ENCODE measurements at regions not wholly inside any gene's neighbourhood (a gene's known extent, or its start where the extent isn't known, plus 50 kb on each side); places are given as distances from the start of the nearest gene placed in this dataset.

- ChIA-PET CTCF (interaction anchor here (0.7 to 0.8 kb wide), 2 partner anchors 10 to 49 kb away, joined by 3 to 4 read pairs; no protein-coding TSS in a partner anchor), POLR2A (no interaction called here)
- ATAC-seq (no peak), DNase-seq (no peak)
- no peak overlapping the region for H3K27ac Mint-ChIP-seq
- H3K9me3 Mint-ChIP-seq (ENCODE audit: low read depth), result peaks cover 6% of the 10 kb centered on the region
- H3K4me1 Mint-ChIP-seq, result no peaks in the 10 kb centered on the region
- peaks cover 5% of the 10 kb centered on the region for H3K27me3 Mint-ChIP-seq
- no peak overlapping the region for H3K4me3 Mint-ChIP-seq
- no peaks in the 10 kb centered on the region for H3K36me3 Mint-ChIP-seq (ENCODE audit: low read depth)
- intact Hi-C loops (cut with DNase I, micrococcal nuclease), result no loop called here
Observed at GRCh38 chr3:72151465-72152238, 366.7 kb upstream of the PROK2 start.

DNA sequence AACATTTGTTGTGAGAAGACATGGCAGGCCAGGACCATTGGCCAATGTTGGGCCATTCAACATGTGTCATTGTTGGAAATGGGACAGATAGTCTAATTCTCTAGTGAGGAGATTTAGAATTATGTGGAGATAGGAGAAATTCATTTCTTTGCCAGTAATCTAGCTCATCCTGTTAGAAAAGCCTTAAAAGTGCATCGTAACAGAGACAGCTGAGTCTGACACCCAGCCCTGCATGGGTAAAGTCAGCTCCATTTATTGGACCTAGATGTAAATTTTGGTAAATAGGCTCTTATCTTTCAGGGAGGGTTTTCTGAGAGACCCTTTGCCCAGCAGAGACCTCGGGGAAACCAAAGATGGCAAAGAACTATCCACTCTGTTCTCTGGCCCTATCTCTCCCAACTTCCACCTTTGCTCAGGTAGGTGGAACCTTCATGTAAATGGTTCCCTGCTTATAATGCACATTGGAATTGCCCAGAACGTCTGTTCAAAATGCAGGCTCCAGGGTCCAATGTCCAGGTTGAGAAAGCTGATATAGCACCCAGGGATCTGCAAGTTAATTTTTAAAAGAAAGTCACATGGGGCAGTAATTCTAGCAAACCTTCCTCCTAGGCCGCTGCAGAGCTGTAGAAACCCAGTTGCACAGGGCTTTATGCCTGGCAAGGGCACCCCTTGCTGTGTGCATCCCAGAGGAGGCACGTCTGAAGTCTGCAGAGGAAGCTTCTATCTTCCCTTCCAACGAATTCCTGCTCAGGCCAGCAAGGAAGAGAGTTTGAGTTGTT, 365.9 kb upstream of the PROK2 start:
- intact Hi-C loops (cut with DNase I, micrococcal nuclease), result no loop called here
- peaks cover 6% of the 10 kb centered on the region for H3K9me3 Mint-ChIP-seq (ENCODE audit: low read depth)
- no peaks in the 10 kb centered on the region for H3K36me3 Mint-ChIP-seq (ENCODE audit: low read depth)
- ChIA-PET CTCF (interaction anchor here (0.6 kb wide), 1 partner anchor 19 kb away, joined by 3 read pairs; no protein-coding TSS in a partner anchor), POLR2A (no interaction called here)
- no peak overlapping the region for H3K4me3 Mint-ChIP-seq
- ATAC-seq (no peak), DNase-seq (no peak)
- H3K27me3 Mint-ChIP-seq, result no peaks in the 10 kb centered on the region
- H3K4me1 Mint-ChIP-seq, result no peaks in the 10 kb centered on the region
- no peak overlapping the region for H3K27ac Mint-ChIP-seq

GRCh38 chr3:72149645-72150300, 364.8 kb upstream of the PROK2 start:
- no peak for ATAC-seq
- H3K27ac Mint-ChIP-seq, result no peak overlapping the region
- POLR2A ChIA-PET, result no interaction called here

DNA sequence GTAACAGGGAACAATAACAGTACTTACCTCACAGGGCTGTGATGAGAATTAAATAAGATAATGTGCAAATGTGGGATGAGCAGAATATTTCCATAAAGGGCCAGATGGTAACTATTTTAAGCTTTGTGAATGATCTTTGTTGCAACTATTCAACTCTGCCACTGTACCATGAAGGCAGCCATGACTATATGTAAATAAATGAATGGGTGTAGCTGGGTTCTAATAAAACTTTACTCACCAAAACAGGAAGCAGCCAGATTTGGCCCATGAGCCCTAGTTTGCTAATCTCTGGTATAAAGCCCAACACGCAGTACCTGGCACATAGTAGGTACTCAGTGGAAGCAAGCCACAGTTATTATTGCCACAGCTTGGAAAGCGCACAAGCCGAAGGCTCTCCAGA, 362.7 kb upstream of the PROK2 start:
- Mint-ChIP-seq H3K4me3 (no peak overlapping the region), H3K4me1 (peaks cover 12% of the 10 kb centered on the region), H3K36me3 (ENCODE audit: low read depth) (no peaks in the 10 kb centered on the region), H3K27me3 (peaks cover 2% of the 10 kb centered on the region), H3K9me3 (ENCODE audit: low read depth) (peaks cover 3% of the 10 kb centered on the region), H3K27ac (no peak overlapping the region)
- CTCF ChIA-PET, result no interaction called here
- intact Hi-C loops (cut with DNase I, micrococcal nuclease), result no loop called here
- DNase-seq (no peak), ATAC-seq (no peak)
- POLR2A ChIA-PET, result no interaction called here

More at GRCh38 chr3:72149645-72150300, 364.8 kb upstream of the PROK2 start:
- CTCF ChIA-PET, result no interaction called here
- Mint-ChIP-seq H3K9me3 (ENCODE audit: low read depth) (peaks cover 6% of the 10 kb centered on the region), H3K4me1 (peaks cover 7% of the 10 kb centered on the region), H3K27me3 (peaks cover 2% of the 10 kb centered on the region), H3K36me3 (ENCODE audit: low read depth) (no peaks in the 10 kb centered on the region), H3K4me3 (no peak overlapping the region)
- DNase-seq, result no peak
- intact Hi-C loops (cut with DNase I, micrococcal nuclease), result no loop called here

DNA sequence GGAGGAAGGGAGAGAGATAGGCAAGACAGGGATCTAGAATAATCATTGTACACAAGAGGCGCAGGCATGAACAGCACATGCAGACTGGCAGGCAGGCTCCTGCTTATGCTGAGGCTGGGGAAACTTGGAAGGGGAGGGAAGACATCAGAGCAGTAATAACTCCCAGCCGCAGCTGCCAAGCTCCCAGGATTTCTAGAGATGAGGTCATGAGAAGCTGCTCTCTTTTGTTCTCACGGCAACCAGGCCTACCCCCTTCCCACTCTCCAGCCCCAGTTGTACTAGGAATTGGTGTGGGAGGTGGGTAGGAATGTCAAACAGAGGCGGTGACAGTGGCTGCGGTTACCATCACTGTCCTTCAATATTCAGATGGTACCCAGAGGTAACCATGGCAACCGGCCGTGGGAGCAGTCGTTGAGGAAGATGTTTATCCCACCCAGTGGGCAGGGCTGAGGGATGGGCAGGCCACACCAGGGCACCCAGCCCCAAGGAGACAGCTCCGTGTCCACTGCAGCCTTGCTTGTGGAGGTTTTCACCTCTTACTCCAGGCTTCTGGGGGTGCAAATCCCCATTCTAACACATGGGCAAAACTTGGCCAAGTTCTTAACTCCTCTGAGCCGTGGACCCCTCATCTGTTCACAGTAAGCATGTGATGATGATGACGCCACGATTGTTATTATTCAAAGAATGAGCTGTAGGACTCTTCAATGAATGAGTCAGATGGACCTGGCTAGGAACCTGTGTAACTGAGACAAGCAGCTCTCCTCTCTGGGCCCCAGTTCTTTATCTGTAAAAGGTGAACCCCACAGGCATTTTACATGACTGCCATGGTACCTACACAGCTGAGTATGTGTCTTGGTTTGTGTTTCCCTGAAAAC, 360.8 kb upstream of the PROK2 start:
- DNase-seq, result no peak

GRCh38 chr3:72144773-72145505, 360.0 kb upstream of the PROK2 start:
- intact Hi-C loops (cut with DNase I, micrococcal nuclease), result no loop called here
- Mint-ChIP-seq H3K4me1 (peaks cover 12% of the 10 kb centered on the region), H3K27me3 (peaks cover 2% of the 10 kb centered on the region), H3K36me3 (ENCODE audit: low read depth) (no peaks in the 10 kb centered on the region), H3K9me3 (ENCODE audit: low read depth) (peaks cover 3% of the 10 kb centered on the region), H3K4me3 (no peak overlapping the region), H3K27ac (no peak overlapping the region)
- POLR2A ChIA-PET, result no interaction called here
- peak; percentile 47 for ATAC-seq
- DNase-seq, result peak; percentile 31
- CTCF ChIA-PET, result interaction anchor here (1.3 to 1.4 kb wide), 2 partner anchors 8 to 12 kb away, joined by 3 to 4 read pairs; no protein-coding TSS in a partner anchor

More for the DNA sequence above, 360.8 kb upstream of the PROK2 start:
- ATAC-seq, result peak; percentile 65
- ChIA-PET POLR2A (no interaction called here), CTCF (interaction anchor here (0.8 to 1.4 kb wide), 2 partner anchors 9 to 48 kb away, joined by 3 to 4 read pairs; no protein-coding TSS in a partner anchor)
- Mint-ChIP-seq H3K4me1 (peaks cover 12% of the 10 kb centered on the region), H3K27ac (no peak overlapping the region), H3K27me3 (peaks cover 2% of the 10 kb centered on the region), H3K9me3 (ENCODE audit: low read depth) (peaks cover 3% of the 10 kb centered on the region), H3K4me3 (no peak overlapping the region), H3K36me3 (ENCODE audit: low read depth) (no peaks in the 10 kb centered on the region)
- intact Hi-C loops (cut with DNase I, micrococcal nuclease), result no loop called here

DNA sequence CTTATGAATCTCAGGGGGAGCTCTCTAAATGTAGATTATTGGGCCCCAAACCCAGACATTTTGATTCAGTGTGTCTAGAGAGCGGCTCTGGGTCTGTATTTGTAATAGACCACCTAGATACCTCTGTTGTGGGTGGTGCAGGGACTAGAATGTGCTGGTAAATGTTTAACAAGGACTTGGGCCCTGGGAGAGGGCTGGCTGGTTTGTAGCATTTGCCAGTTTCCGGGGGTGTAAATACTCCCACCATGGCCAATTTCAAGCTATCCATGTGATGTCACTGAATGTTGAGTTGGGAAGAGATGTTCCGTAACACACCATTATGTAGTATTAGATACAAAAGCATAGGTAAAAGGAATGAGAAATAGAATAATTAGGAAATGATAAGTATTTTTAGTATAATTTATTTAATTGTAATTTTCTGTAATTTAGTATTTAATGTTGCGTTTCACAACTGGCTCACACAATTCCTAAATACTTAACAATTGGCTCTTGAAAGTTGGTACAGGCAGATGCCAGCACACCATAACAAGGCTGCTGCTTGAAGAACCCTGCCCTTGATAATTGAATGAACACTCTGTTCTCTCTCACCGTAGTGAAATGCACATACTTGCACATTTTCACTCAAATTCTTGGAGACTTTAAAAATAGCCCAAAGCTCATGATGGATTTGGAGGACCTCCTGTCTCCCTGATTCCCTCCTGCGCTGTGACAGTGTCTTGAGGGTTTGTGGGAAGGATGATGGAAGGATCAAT, 359.2 kb upstream of the PROK2 start:
- no peak for DNase-seq
- H3K9me3 Mint-ChIP-seq (ENCODE audit: low read depth), result peaks cover 3% of the 10 kb centered on the region
- H3K4me1 Mint-ChIP-seq, result peaks cover 14% of the 10 kb centered on the region
- ChIA-PET CTCF (interaction anchor here (1.3 to 1.4 kb wide), 2 partner anchors 7 to 13 kb away, joined by 3 to 4 read pairs; no protein-coding TSS in a partner anchor), POLR2A (no interaction called here)
- peaks cover 2% of the 10 kb centered on the region for H3K27me3 Mint-ChIP-seq
- H3K27ac Mint-ChIP-seq, result no peak overlapping the region
- intact Hi-C loops (cut with DNase I, micrococcal nuclease), result no loop called here
- ATAC-seq, result no peak
- H3K36me3 Mint-ChIP-seq (ENCODE audit: low read depth), result no peaks in the 10 kb centered on the region
- no peak overlapping the region for H3K4me3 Mint-ChIP-seq

GRCh38 chr3:72143322-72143721, 358.4 kb upstream of the PROK2 start:
- intact Hi-C loops (cut with DNase I, micrococcal nuclease), result no loop called here
- Mint-ChIP-seq H3K36me3 (ENCODE audit: low read depth) (no peaks in the 10 kb centered on the region), H3K9me3 (ENCODE audit: low read depth) (peaks cover 3% of the 10 kb centered on the region), H3K4me3 (no peak overlapping the region), H3K27ac (no peak overlapping the region), H3K27me3 (peaks cover 2% of the 10 kb centered on the region), H3K4me1 (peaks cover 20% of the 10 kb centered on the region)
- ChIA-PET CTCF (interaction anchor here (1.0 kb wide), 1 partner anchor 42 kb away, joined by 3 read pairs; no protein-coding TSS in a partner anchor), POLR2A (no interaction called here)
- no peak for DNase-seq
- ATAC-seq, result no peak

DNA sequence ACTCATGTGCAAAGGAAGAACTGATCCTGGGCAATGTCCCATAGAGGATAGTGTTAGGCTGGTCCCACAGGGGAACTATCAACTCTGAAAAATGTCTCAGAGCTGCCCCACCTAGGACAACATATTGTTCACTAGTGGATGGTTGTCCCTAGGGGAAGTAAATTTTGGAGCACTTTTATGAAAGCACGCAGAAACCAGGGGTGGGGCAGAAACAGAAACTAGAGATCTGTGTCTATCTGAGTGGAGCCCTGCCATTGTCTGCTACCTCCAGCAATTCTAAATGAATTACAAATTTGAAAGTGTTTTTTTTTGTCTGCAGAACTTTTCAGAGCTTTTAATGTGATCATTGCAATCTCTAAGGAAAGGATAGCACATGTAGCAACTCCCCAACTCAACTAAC, 357.1 kb upstream of the PROK2 start:
- H3K4me1 Mint-ChIP-seq, result peaks cover 33% of the 10 kb centered on the region
- ChIA-PET POLR2A (no interaction called here), CTCF (no interaction called here)
- DNase-seq (no peak), ATAC-seq (no peak)
- no peaks in the 10 kb centered on the region for H3K9me3 Mint-ChIP-seq (ENCODE audit: low read depth)
- H3K36me3 Mint-ChIP-seq (ENCODE audit: low read depth), result no peaks in the 10 kb centered on the region
- intact Hi-C loops (cut with DNase I, micrococcal nuclease), result no loop called here
- peaks cover 2% of the 10 kb centered on the region for H3K27me3 Mint-ChIP-seq
- H3K27ac Mint-ChIP-seq, result no peak overlapping the region
- H3K4me3 Mint-ChIP-seq, result no peak overlapping the region

DNA sequence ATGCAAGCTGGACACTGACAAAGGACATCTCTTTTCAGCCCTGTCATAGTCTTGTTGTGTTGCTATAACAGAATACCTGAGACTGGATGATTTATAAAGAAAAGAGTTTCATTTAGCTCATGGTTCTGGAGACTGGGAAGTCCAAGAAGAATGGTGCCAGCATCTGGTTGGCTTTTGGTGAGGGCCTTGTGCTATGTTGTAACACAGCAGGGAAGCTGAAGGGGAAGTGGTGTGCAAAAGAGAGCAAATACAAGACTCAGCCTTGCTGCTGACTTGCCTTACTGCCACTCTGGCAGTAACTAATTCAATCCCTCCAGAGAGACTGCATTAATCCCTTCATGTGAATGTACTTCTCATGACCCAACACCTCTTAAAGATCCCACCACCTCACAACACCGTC, 356.3 kb upstream of the PROK2 start:
- intact Hi-C loops (cut with DNase I, micrococcal nuclease), result no loop called here
- H3K27me3 Mint-ChIP-seq, result peaks cover 2% of the 10 kb centered on the region
- no peaks in the 10 kb centered on the region for H3K36me3 Mint-ChIP-seq (ENCODE audit: low read depth)
- H3K27ac Mint-ChIP-seq, result no peak overlapping the region
- ATAC-seq (no peak), DNase-seq (no peak)
- POLR2A ChIA-PET, result no interaction called here
- no peak overlapping the region for H3K4me3 Mint-ChIP-seq
- CTCF ChIA-PET, result no interaction called here
- peaks cover 38% of the 10 kb centered on the region for H3K4me1 Mint-ChIP-seq
- H3K9me3 Mint-ChIP-seq (ENCODE audit: low read depth), result no peaks in the 10 kb centered on the region
